Liver (tissue), 8 donors: ENCODE measurements at regions not wholly inside any gene's neighbourhood (a gene's known extent, or its start where the extent isn't known, plus 50 kb on each side); places are given as distances from the start of the nearest gene placed in this dataset.

Source experiments
- DNase-seq: peaks from one replicate; pipeline ENCODE4 v3.0.0-alpha.2; 2017; ENCODE audit warnings: low spot score
- H3K27ac ChIP-seq, 2 donors: one replicate each; pipeline ENCODE4 v1.7.0; 2013; ENCODE audit warnings: inconsistent platforms in 2 of 2, low read length in 2 of 2, control low read depth in 1 of 2, low read depth in 1 of 2, mild to moderate bottlenecking in 1 of 2
- H3K27me3 ChIP-seq, 4 donors: one replicate each; pipeline versions ENCODE4 v1.6.1 to v1.7.0; 2013; ENCODE audit warnings: low read length in 3 of 4, inconsistent platforms in 1 of 4, mild to moderate bottlenecking in 1 of 4, moderate library complexity in 1 of 4; ENCODE audit not compliant: control insufficient read depth in 4 of 4, insufficient read depth in 4 of 4
- H3K36me3 ChIP-seq, 4 donors: one replicate each; pipeline versions ENCODE4 v1.6.1 to v1.7.0; 2013; ENCODE audit warnings: low read length in 3 of 4, mild to moderate bottlenecking in 3 of 4, low read depth in 1 of 4, moderate library complexity in 1 of 4; ENCODE audit not compliant: control insufficient read depth in 4 of 4, insufficient read depth in 3 of 4
- H3K4me1 ChIP-seq, 4 donors: one replicate each; pipeline versions ENCODE4 v1.6.1 to v1.7.0; 2013; ENCODE audit warnings: low read length in 3 of 4, mild to moderate bottlenecking in 3 of 4, moderate library complexity in 1 of 4; ENCODE audit not compliant: control insufficient read depth in 4 of 4, insufficient read depth in 4 of 4
- H3K4me3 ChIP-seq, 3 donors: one replicate each; pipeline versions ENCODE4 v1.6.1 to v1.7.0; 2013; ENCODE audit warnings: low read length in 3 of 3, control low read depth in 1 of 3, low read depth in 1 of 3, mild to moderate bottlenecking in 1 of 3
- H3K9ac ChIP-seq, 2 donors: one replicate each; pipeline ENCODE4 v1.7.0; 2013; ENCODE audit warnings: low read length in 2 of 2, mild to moderate bottlenecking in 2 of 2, moderate library complexity in 2 of 2, control low read depth in 1 of 2, low read depth in 1 of 2
- H3K9me3 ChIP-seq, 4 donors: one replicate each; pipeline versions ENCODE4 v1.6.1 to v1.7.0; 2013; ENCODE audit warnings: low read length in 3 of 4; ENCODE audit not compliant: control insufficient read depth in 4 of 4
- EGR1 ChIP-seq, 2 donors: IDR thresholded peaks; 2 replicates each; pipeline ENCODE4 v1.6.1; 2016 to 2018; ENCODE audit warnings: antibody characterized with exemption in 2 of 2, low read depth in 2 of 2
- FOXA2 ChIP-seq: IDR thresholded peaks from 2 replicates; pipeline ENCODE4 v1.6.1; 2016; ENCODE audit warnings: antibody characterized with exemption
- HNF4A ChIP-seq, 2 donors: conservative IDR thresholded peaks; 2 replicates each; pipeline ENCODE4 v1.6.1; 2016; ENCODE audit warnings: antibody characterized with exemption in 2 of 2, mild to moderate bottlenecking in 2 of 2
- HNF4G ChIP-seq: IDR thresholded peaks from 2 replicates; pipeline ENCODE4 v1.6.1; 2016; ENCODE audit warnings: antibody characterized with exemption
- JUND ChIP-seq, 2 donors: IDR thresholded peaks; 2 replicates each; pipeline ENCODE4 v1.6.1; 2016; ENCODE audit warnings: antibody characterized with exemption in 2 of 2
- NR2F2 ChIP-seq: IDR thresholded peaks from 2 replicates; pipeline ENCODE4 v1.6.1; 2016; ENCODE audit warnings: antibody characterized with exemption
- TAF1 ChIP-seq: conservative IDR thresholded peaks from 2 replicates; pipeline ENCODE4 v1.6.1; 2016; ENCODE audit warnings: antibody characterized with exemption, mild to moderate bottlenecking
- YY1 ChIP-seq: IDR thresholded peaks from 2 replicates; pipeline ENCODE4 v1.6.1; 2016; ENCODE audit warnings: antibody characterized with exemption, mild to moderate bottlenecking
- WGBS: extraction: QIAGEN DNeasy Blood & Tissue Kit; methylation state at CpG from one replicate; pipeline ENCODE4 v1.1.7; 2013; 5-methylcytosine and 5-hydroxymethylcytosine counted together
- TF ChIP-seq, protein P1 (sequence below): fragments of 150-350 bp; IDR thresholded peaks from 2 replicates; pipeline ENCODE4 v1.5.1; 2017; ENCODE audit warnings: improper control_type of control experiment, low read depth, low read length; ENCODE audit not compliant: missing input control
- TF ChIP-seq, protein P2 (sequence below): IDR thresholded peaks from 2 replicates; pipeline ENCODE4 v1.6.1; 2016; ENCODE audit warnings: antibody characterized with exemption
- TF ChIP-seq, protein P3 (sequence below): IDR thresholded peaks from 2 replicates; pipeline ENCODE4 v1.6.1; 2016; ENCODE audit warnings: antibody characterized with exemption
- donor health status: healthy.
- donor health status: healthy.
- donor health status: healthy.
- donor health status: healthy.
- donor health status: healthy.

DNA sequence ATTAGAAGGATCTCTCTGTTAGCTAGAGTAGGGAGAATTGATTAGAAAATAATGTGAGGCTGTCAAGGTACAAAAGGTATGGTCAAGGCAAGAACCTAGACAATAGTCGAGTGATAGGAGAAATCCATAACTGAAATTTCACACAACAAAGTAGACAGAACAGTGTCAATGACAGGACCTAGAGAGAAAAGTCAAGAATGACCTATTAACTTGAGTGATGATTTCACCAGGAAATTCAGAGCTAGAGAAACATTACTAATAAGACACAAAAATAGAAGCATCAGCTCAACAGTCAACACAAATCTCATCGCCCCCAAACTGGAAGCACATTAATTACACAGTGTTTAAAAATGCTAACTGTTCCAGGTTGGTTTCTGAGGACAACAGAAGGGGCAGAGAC lies 532.4 kb downstream of the CDH10 start (continued):
- TF ChIP-seq, protein P1, sequence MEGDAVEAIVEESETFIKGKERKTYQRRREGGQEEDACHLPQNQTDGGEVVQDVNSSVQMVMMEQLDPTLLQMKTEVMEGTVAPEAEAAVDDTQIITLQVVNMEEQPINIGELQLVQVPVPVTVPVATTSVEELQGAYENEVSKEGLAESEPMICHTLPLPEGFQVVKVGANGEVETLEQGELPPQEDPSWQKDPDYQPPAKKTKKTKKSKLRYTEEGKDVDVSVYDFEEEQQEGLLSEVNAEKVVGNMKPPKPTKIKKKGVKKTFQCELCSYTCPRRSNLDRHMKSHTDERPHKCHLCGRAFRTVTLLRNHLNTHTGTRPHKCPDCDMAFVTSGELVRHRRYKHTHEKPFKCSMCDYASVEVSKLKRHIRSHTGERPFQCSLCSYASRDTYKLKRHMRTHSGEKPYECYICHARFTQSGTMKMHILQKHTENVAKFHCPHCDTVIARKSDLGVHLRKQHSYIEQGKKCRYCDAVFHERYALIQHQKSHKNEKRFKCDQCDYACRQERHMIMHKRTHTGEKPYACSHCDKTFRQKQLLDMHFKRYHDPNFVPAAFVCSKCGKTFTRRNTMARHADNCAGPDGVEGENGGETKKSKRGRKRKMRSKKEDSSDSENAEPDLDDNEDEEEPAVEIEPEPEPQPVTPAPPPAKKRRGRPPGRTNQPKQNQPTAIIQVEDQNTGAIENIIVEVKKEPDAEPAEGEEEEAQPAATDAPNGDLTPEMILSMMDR, result no peak
- TF ChIP-seq, protein P2, sequence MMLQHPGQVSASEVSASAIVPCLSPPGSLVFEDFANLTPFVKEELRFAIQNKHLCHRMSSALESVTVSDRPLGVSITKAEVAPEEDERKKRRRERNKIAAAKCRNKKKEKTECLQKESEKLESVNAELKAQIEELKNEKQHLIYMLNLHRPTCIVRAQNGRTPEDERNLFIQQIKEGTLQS, result no peak
- no peak for TF ChIP-seq TAF1

DNA sequence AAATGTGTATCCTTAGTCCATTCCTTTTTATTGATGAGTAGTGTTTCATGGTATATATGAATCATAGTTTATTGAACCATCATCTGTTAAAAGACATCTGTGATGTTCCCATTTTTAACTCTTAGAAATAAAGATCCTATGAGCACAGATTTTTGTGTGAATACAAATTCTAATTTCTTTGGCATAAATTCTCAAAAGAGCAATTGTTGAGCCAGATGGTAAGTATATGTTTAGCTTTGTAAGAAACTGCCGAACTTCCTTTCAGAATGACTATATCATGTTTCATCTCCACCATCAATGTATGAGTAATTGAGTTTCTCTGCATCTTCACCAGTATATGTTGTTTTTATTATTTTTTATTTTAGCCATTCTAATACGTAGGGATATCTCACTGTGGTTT lies 526.4 kb downstream of the CDH10 start:
- Histone ChIP-seq H3K36me3 (no peaks in the 10 kb centered on the region), H3K27ac (no peak overlapping the region), H3K27me3 (no peaks in the 10 kb centered on the region), H3K4me3 (no peak overlapping the region), H3K4me1 (no peaks in the 10 kb centered on the region), H3K9ac (no peak overlapping the region), H3K9me3 (peaks cover 0 to 3% (median 0%) of the 10 kb centered on the region in 4 donors)
- no peak for DNase-seq
- no peak for TF ChIP-seq HNF4A (conservative IDR thresholded peaks at IDR 0.05)
- no peak for TF ChIP-seq EGR1 (IDR thresholded peaks at IDR 0.05; ENCODE audit: low read depth in 2 of 2)
- WGBS, result 79% methylated on average over 2 of the region's 2 CpGs

DNA sequence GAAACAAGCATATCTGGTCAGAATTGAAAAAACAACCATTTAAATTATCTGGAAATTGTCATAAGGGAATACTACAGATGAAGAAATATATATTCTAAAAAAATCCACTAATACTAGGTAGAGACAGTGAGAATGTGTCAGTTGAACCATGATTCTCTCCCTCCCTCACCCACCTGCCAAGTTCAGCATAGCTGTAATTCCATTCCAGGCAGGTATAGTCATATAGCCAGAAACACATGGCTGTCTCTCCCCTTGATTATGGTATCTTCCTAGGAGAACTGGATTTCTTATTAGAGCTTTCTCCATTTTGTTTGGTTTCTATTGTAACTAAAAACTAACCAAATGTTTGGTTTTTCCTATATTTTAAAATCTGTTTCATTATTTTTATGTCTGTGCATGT lies 509.2 kb downstream of the CDH10 start:
- H3K27me3 ChIP-seq, result no peaks in the 10 kb centered on the region
- H3K4me3 ChIP-seq, result no peak overlapping the region
- TF ChIP-seq, protein P2, result no peak
- TF ChIP-seq TAF1 (no peak), FOXA2 (no peak), YY1 (no peak), JUND (IDR thresholded peaks at IDR 0.05) (no peak), HNF4G (no peak), NR2F2 (no peak)
- TF ChIP-seq, protein P3, sequence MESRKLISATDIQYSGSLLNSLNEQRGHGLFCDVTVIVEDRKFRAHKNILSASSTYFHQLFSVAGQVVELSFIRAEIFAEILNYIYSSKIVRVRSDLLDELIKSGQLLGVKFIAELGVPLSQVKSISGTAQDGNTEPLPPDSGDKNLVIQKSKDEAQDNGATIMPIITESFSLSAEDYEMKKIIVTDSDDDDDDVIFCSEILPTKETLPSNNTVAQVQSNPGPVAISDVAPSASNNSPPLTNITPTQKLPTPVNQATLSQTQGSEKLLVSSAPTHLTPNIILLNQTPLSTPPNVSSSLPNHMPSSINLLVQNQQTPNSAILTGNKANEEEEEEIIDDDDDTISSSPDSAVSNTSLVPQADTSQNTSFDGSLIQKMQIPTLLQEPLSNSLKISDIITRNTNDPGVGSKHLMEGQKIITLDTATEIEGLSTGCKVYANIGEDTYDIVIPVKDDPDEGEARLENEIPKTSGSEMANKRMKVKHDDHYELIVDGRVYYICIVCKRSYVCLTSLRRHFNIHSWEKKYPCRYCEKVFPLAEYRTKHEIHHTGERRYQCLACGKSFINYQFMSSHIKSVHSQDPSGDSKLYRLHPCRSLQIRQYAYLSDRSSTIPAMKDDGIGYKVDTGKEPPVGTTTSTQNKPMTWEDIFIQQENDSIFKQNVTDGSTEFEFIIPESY, result no peak
- TF ChIP-seq, protein P1, result no peak
- no peaks in the 10 kb centered on the region for H3K4me1 ChIP-seq
- H3K9me3 ChIP-seq, result no peaks in the 10 kb centered on the region
- no peak for DNase-seq
- H3K9ac ChIP-seq, result no peak overlapping the region
- H3K36me3 ChIP-seq, result no peaks in the 10 kb centered on the region
- H3K27ac ChIP-seq, result no peak overlapping the region
